Immature natural killer cell (primary cell): ENCODE measurements at regions not wholly inside any gene's neighbourhood (a gene's known extent, or its start where the extent isn't known, plus 50 kb on each side); places are given as distances from the start of the nearest gene placed in this dataset.
"Not testable (repeated sequence)": the region's sequence is repeated elsewhere in the genome, so short reads cannot be mapped to it uniquely, and the experiment has no call there.

Source experiments
- DNase-seq, 3 donors: peaks; one replicate each; pipeline ENCODE4 v3.0.0; 2022; ENCODE audit warnings: mixed read lengths in 1 of 3
- H3K27ac Mint-ChIP-seq, 6 donors: one replicate each; pipeline ENCODE4 v1.8.0; 2020; ENCODE audit warnings: mixed read lengths in 6 of 6, mild to moderate bottlenecking in 5 of 6, inconsistent platforms in 4 of 6, moderate library complexity in 3 of 6
- H3K27me3 Mint-ChIP-seq, 3 donors: one replicate each; pipeline ENCODE4 v1.8.0; 2020 to 2021; ENCODE audit warnings: low read depth in 3 of 3, mild to moderate bottlenecking in 3 of 3, mixed read lengths in 3 of 3, moderate library complexity in 3 of 3, inconsistent platforms in 1 of 3
- H3K36me3 Mint-ChIP-seq, 3 donors: one replicate each; pipeline ENCODE4 v1.8.0; 2020; ENCODE audit warnings: mixed read lengths in 3 of 3, inconsistent platforms in 2 of 3, mild to moderate bottlenecking in 2 of 3
- H3K4me1 Mint-ChIP-seq, 2 donors: one replicate each; pipeline ENCODE4 v1.8.0; 2020; ENCODE audit warnings: inconsistent platforms in 2 of 2, mild to moderate bottlenecking in 2 of 2, mixed read lengths in 2 of 2, moderate library complexity in 1 of 2
- H3K4me3 Mint-ChIP-seq, 5 donors: one replicate each; pipeline ENCODE4 v1.8.0; 2020; ENCODE audit warnings: mild to moderate bottlenecking in 5 of 5, mixed read lengths in 5 of 5, inconsistent platforms in 3 of 5, moderate library complexity in 3 of 5
- H3K9me3 Mint-ChIP-seq, 6 donors: one replicate each; pipeline ENCODE4 v1.8.0; 2020; ENCODE audit warnings: mild to moderate bottlenecking in 6 of 6, mixed read lengths in 6 of 6, inconsistent platforms in 4 of 6, moderate library complexity in 3 of 6

GRCh38 chr15:84094720-84095119 lies 140.9 kb upstream of the GOLGA6L4 start:
- not testable (repeated sequence) for H3K36me3 Mint-ChIP-seq, H3K27me3 Mint-ChIP-seq, DNase-seq, H3K27ac Mint-ChIP-seq, H3K9me3 Mint-ChIP-seq, H3K4me3 Mint-ChIP-seq, H3K4me1 Mint-ChIP-seq

- not testable (repeated sequence) for H3K27me3 Mint-ChIP-seq, H3K4me3 Mint-ChIP-seq, H3K27ac Mint-ChIP-seq, H3K4me1 Mint-ChIP-seq, H3K36me3 Mint-ChIP-seq, DNase-seq, H3K9me3 Mint-ChIP-seq
Measured at GRCh38 chr15:84097053-84097452, 138.5 kb upstream of the GOLGA6L4 start.

GRCh38 chr15:84098604-84099003 lies 137.0 kb upstream of the GOLGA6L4 start:
- Mint-ChIP-seq H3K4me1 (no peaks in the 10 kb centered on the region), H3K4me3 (no peak overlapping the region), H3K36me3 (no peaks in the 10 kb centered on the region), H3K27me3 (peaks cover 0 to 2% (median 0%) of the 10 kb centered on the region in 3 donors), H3K9me3 (peaks cover 0 to under 1% (median 0%) of the 10 kb centered on the region in 6 donors), H3K27ac (no peak overlapping the region)
- DNase-seq = no peak

GRCh38 chr15:84099181-84099580 lies 136.4 kb upstream of the GOLGA6L4 start:
- Mint-ChIP-seq H3K4me3 (no peak overlapping the region), H3K9me3 (peaks cover 0 to 1% (median 0%) of the 10 kb centered on the region in 6 donors), H3K4me1 (no peaks in the 10 kb centered on the region), H3K36me3 (no peaks in the 10 kb centered on the region), H3K27me3 (peaks cover 0 to 4% (median 0%) of the 10 kb centered on the region in 3 donors), H3K27ac (no peak overlapping the region)
- DNase-seq = no peak

- no peak for DNase-seq
- Mint-ChIP-seq H3K27ac (no peak overlapping the region), H3K9me3 (peaks cover 0 to 1% (median 0%) of the 10 kb centered on the region in 6 donors), H3K27me3 (peaks cover 0 to 4% (median 2%) of the 10 kb centered on the region in 3 donors), H3K36me3 (no peaks in the 10 kb centered on the region), H3K4me1 (no peaks in the 10 kb centered on the region), H3K4me3 (no peak overlapping the region)
Measured at GRCh38 chr15:84103345-84103744, 132.2 kb upstream of the GOLGA6L4 start.

GRCh38 chr15:84104853-84105252 lies 130.7 kb upstream of the GOLGA6L4 start:
- DNase-seq = no peak
- no peaks in the 10 kb centered on the region for H3K36me3 Mint-ChIP-seq
- H3K4me3 Mint-ChIP-seq = no peak overlapping the region
- H3K4me1 Mint-ChIP-seq = no peaks in the 10 kb centered on the region
- H3K27me3 Mint-ChIP-seq = peaks cover 2 to 4% (median 4%) of the 10 kb centered on the region in 3 donors
- H3K27ac Mint-ChIP-seq = no peak overlapping the region
- peaks cover 0 to 1% (median 0%) of the 10 kb centered on the region in 6 donors for H3K9me3 Mint-ChIP-seq

GRCh38 chr15:84108728-84109127 lies 126.8 kb upstream of the GOLGA6L4 start:
- no peaks in the 10 kb centered on the region for H3K36me3 Mint-ChIP-seq
- no peak for DNase-seq
- no peaks in the 10 kb centered on the region for H3K4me1 Mint-ChIP-seq
- peaks cover 1 to 4% (median 2%) of the 10 kb centered on the region in 3 donors for H3K27me3 Mint-ChIP-seq
- no peak overlapping the region for H3K4me3 Mint-ChIP-seq
- peaks cover 0 to under 1% (median 0%) of the 10 kb centered on the region in 6 donors for H3K9me3 Mint-ChIP-seq
- H3K27ac Mint-ChIP-seq = no peak overlapping the region

- Mint-ChIP-seq H3K27ac (no peak overlapping the region), H3K4me3 (no peak overlapping the region), H3K4me1 (no peaks in the 10 kb centered on the region), H3K36me3 (no peaks in the 10 kb centered on the region), H3K27me3 (peaks cover 3 to 6% (median 4%) of the 10 kb centered on the region in 3 donors), H3K9me3 (no peaks in the 10 kb centered on the region)
- DNase-seq = no peak
Measured at GRCh38 chr15:84111575-84111974, 124.0 kb upstream of the GOLGA6L4 start.

- H3K9me3 Mint-ChIP-seq = no peaks in the 10 kb centered on the region
- H3K4me1 Mint-ChIP-seq = no peaks in the 10 kb centered on the region
- H3K27ac Mint-ChIP-seq = no peak overlapping the region
- H3K36me3 Mint-ChIP-seq = no peaks in the 10 kb centered on the region
- DNase-seq = no peak
- H3K4me3 Mint-ChIP-seq = no peak overlapping the region
- peaks cover 3 to 7% (median 4%) of the 10 kb centered on the region in 3 donors for H3K27me3 Mint-ChIP-seq
Measured at GRCh38 chr15:84112025-84112424, 123.5 kb upstream of the GOLGA6L4 start.

GRCh38 chr15:84113919-84114318 lies 121.7 kb upstream of the GOLGA6L4 start:
- H3K9me3 Mint-ChIP-seq = no peaks in the 10 kb centered on the region
- DNase-seq = no peak
- no peak overlapping the region for H3K27ac Mint-ChIP-seq
- H3K4me1 Mint-ChIP-seq = no peaks in the 10 kb centered on the region
- H3K4me3 Mint-ChIP-seq = no peak overlapping the region
- peaks cover 0 to 10% (median 7%) of the 10 kb centered on the region in 3 donors for H3K27me3 Mint-ChIP-seq
- H3K36me3 Mint-ChIP-seq = no peaks in the 10 kb centered on the region

- not testable (repeated sequence) for H3K4me3 Mint-ChIP-seq, H3K9me3 Mint-ChIP-seq, H3K27ac Mint-ChIP-seq, H3K36me3 Mint-ChIP-seq, H3K4me1 Mint-ChIP-seq, H3K27me3 Mint-ChIP-seq, DNase-seq
Measured at GRCh38 chr15:84114680-84115079, 120.9 kb upstream of the GOLGA6L4 start.

GRCh38 chr15:84119351-84119750 lies 116.2 kb upstream of the GOLGA6L4 start:
- H3K9me3 Mint-ChIP-seq, H3K36me3 Mint-ChIP-seq, H3K27ac Mint-ChIP-seq, DNase-seq, H3K4me1 Mint-ChIP-seq, H3K4me3 Mint-ChIP-seq: not testable (repeated sequence)
- H3K27me3 Mint-ChIP-seq = peaks cover 0 to 10% (median 5%) of the 10 kb centered on the region in 3 donors

- H3K27me3 Mint-ChIP-seq = peaks cover 0 to 12% (median 4%) of the 10 kb centered on the region in 3 donors
- not testable (repeated sequence) for H3K9me3 Mint-ChIP-seq, DNase-seq, H3K4me1 Mint-ChIP-seq, H3K4me3 Mint-ChIP-seq, H3K36me3 Mint-ChIP-seq, H3K27ac Mint-ChIP-seq
Measured at GRCh38 chr15:84120903-84121302, 114.7 kb upstream of the GOLGA6L4 start.

GRCh38 chr15:84128706-84129105 lies 106.9 kb upstream of the GOLGA6L4 start:
- H3K36me3 Mint-ChIP-seq, H3K4me3 Mint-ChIP-seq, H3K27me3 Mint-ChIP-seq, H3K27ac Mint-ChIP-seq, DNase-seq, H3K4me1 Mint-ChIP-seq, H3K9me3 Mint-ChIP-seq: not testable (repeated sequence)

GRCh38 chr15:84130098-84130831 lies 105.3 kb upstream of the GOLGA6L4 start:
- not testable (repeated sequence) for H3K4me1 Mint-ChIP-seq, H3K4me3 Mint-ChIP-seq, H3K9me3 Mint-ChIP-seq, H3K27ac Mint-ChIP-seq, DNase-seq, H3K36me3 Mint-ChIP-seq
- peaks cover 2 to 15% (median 4%) of the 10 kb centered on the region in 3 donors for H3K27me3 Mint-ChIP-seq
